ENCODE measurements at regions not wholly inside any gene's neighbourhood (a gene's known extent, or its start where the extent isn't known, plus 50 kb on each side); places are given as distances from the start of the nearest gene placed in this dataset.

DNA sequence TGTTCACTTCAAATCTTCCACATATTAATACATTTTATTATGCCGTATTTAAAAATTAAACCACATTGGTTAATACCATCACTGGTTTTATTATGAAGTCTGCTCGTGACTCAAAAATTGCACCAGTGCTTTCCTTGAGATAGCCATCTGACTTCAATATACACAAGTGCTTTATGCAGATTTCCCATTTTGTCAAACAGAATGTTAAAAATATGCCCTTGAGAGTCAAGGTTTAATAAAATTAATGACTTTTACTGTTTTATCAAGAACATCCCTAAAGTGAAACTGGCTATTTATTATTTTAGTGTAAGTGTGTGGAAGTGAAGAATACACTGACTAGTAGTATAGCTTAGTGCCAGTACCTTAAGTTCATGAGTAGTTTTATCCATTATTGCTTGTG lies 139.3 kb upstream of the SOX2 start:
- Histone ChIP-seq H3K9ac (no peak overlapping the region), H3K36me3 (ENCODE audit: control insufficient read depth, insufficient read depth, low read length) (no peaks in the 10 kb centered on the region), H3K4me2 (ENCODE audit: low read length) (no peak overlapping the region), H3K79me2 (no peaks in the 10 kb centered on the region), H2AFZ (no peak overlapping the region), H3K4me3 (ENCODE audit: low read depth, low read length) (no peak overlapping the region), H3K27ac (no peak overlapping the region), H3K4me1 (no peaks in the 10 kb centered on the region), H3K9me3 (ENCODE audit: control insufficient read depth, low read length) (no peaks in the 10 kb centered on the region), H3K27me3 (ENCODE audit: control insufficient read depth, insufficient read depth, low read length) (no peaks in the 10 kb centered on the region)
- TF ChIP-seq, protein P1, sequence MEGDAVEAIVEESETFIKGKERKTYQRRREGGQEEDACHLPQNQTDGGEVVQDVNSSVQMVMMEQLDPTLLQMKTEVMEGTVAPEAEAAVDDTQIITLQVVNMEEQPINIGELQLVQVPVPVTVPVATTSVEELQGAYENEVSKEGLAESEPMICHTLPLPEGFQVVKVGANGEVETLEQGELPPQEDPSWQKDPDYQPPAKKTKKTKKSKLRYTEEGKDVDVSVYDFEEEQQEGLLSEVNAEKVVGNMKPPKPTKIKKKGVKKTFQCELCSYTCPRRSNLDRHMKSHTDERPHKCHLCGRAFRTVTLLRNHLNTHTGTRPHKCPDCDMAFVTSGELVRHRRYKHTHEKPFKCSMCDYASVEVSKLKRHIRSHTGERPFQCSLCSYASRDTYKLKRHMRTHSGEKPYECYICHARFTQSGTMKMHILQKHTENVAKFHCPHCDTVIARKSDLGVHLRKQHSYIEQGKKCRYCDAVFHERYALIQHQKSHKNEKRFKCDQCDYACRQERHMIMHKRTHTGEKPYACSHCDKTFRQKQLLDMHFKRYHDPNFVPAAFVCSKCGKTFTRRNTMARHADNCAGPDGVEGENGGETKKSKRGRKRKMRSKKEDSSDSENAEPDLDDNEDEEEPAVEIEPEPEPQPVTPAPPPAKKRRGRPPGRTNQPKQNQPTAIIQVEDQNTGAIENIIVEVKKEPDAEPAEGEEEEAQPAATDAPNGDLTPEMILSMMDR (IDR thresholded peaks at IDR 0.05): no peak

DNA sequence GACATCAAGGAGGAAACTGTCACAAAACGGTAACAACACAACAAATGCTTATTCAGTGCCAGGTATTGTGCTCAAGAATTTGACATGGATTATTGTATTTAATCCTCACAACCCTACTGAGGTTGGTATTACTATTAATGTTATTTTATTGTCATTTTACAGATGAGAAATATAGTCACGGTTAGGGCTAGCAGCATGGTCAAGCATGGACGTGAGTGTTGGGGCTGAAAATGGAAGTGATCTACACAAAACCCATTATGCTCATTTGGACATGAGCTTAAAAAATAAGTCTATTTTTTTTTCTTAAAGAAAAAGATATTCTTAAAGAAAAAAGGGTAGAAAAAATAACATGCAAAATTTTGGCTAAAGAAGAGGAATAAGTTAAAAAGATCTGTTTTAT lies 141.3 kb upstream of the SOX2 start:
- Histone ChIP-seq H3K4me3 (ENCODE audit: low read depth, low read length) (no peak overlapping the region), H3K27me3 (ENCODE audit: control insufficient read depth, insufficient read depth, low read length) (no peaks in the 10 kb centered on the region), H3K36me3 (ENCODE audit: control insufficient read depth, insufficient read depth, low read length) (no peaks in the 10 kb centered on the region), H2AFZ (no peak overlapping the region), H3K4me2 (ENCODE audit: low read length) (no peak overlapping the region), H3K27ac (no peak overlapping the region), H3K9me3 (ENCODE audit: control insufficient read depth, low read length) (no peaks in the 10 kb centered on the region), H3K79me2 (no peaks in the 10 kb centered on the region), H3K4me1 (no peaks in the 10 kb centered on the region), H3K9ac (no peak overlapping the region)
- TF ChIP-seq, protein P1 (IDR thresholded peaks at IDR 0.05): no peak

DNA sequence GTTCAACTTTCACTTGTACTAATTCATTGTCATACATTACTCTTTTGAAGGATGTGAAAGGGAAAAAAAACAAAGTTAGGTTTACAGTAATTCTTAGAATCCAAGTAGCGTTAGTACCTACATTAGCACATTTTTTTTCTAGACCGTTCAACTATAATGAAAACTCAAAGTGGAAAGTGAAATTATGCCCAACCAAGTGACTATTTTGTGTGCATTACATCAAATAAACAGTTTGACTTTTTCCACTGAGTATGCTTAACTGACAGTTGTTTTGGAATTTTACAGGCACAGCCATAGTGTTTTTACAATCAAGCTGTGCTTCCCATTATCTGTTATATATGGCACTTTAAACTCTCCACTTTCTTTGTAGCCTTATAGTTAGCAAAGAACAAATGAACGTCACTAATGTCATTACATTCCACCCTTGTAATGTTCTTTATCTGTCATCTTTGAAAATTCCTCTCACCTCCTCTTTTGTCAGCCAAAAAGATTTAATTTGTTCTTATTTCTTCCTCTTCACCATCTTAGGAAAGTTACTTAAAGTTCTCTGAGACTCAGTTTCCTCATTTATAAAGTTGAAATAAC lies 142.3 kb upstream of the SOX2 start:
- H3K9me3 ChIP-seq (ENCODE audit: control insufficient read depth, low read length): no peaks in the 10 kb centered on the region
- H3K27ac ChIP-seq: no peak overlapping the region

DNA sequence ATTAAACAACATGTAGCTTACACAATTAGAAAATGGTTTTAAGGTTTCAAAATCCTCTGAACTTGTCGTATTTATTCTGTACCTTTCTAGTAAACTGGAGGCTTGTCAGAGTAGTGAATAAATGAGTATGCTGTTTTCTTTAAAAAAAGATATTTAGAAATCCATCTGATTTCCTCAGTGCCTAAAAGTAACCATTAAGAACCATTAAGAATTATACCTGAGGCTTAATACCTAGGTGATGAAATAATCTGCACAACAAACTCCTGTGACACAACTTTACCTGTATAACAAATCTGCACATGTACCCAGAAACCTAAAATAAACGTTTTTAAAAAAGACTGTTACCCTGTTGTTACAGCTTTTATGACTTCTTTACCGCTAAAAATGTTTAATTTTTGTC lies 143.0 kb upstream of the SOX2 start:
- no peaks in the 10 kb centered on the region for H3K27me3 ChIP-seq (ENCODE audit: control insufficient read depth, insufficient read depth, low read length)
- TF ChIP-seq, protein P1 (IDR thresholded peaks at IDR 0.05): no peak
- H3K27ac ChIP-seq: no peak overlapping the region
- no peaks in the 10 kb centered on the region for H3K4me1 ChIP-seq
- H3K9me3 ChIP-seq (ENCODE audit: control insufficient read depth, low read length): no peaks in the 10 kb centered on the region
- H3K4me2 ChIP-seq (ENCODE audit: low read length): no peak overlapping the region
- H3K79me2 ChIP-seq: no peaks in the 10 kb centered on the region
- H2AFZ ChIP-seq: no peak overlapping the region
- no peak overlapping the region for H3K4me3 ChIP-seq (ENCODE audit: low read depth, low read length)
- H3K9ac ChIP-seq: no peak overlapping the region
- no peaks in the 10 kb centered on the region for H3K36me3 ChIP-seq (ENCODE audit: control insufficient read depth, insufficient read depth, low read length)

More for the DNA sequence above, 142.3 kb upstream of the SOX2 start:
- no peak overlapping the region for H2AFZ ChIP-seq
- no peaks in the 10 kb centered on the region for H3K36me3 ChIP-seq (ENCODE audit: control insufficient read depth, insufficient read depth, low read length)
- no peaks in the 10 kb centered on the region for H3K27me3 ChIP-seq (ENCODE audit: control insufficient read depth, insufficient read depth, low read length)
- no peak overlapping the region for H3K4me2 ChIP-seq (ENCODE audit: low read length)
- no peak overlapping the region for H3K9ac ChIP-seq
- TF ChIP-seq, protein P1 (IDR thresholded peaks at IDR 0.05): no peak
- no peak overlapping the region for H3K4me3 ChIP-seq (ENCODE audit: low read depth, low read length)
- H3K4me1 ChIP-seq: no peaks in the 10 kb centered on the region
- no peaks in the 10 kb centered on the region for H3K79me2 ChIP-seq

DNA sequence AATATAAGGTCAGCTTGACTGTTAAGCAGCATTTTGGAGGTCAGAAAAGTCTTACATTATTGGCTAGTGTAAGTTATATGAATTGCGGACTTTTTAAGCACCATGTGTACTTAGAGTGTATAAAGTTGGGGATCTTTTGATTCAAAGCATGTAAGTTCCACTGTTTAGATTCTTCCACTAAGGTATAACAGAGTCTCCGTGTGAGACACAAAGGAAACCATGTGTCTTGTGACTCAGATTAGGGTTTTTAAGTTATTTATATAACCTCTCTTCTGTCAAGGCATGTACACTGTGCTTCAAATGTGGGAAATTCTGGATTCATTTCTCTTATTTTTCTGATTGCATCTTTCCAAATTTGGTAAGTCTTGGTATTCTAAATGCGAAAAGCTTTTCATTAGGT lies 143.5 kb upstream of the SOX2 start:
- no peaks in the 10 kb centered on the region for H3K36me3 ChIP-seq (ENCODE audit: control insufficient read depth, insufficient read depth, low read length)
- H3K4me3 ChIP-seq (ENCODE audit: low read depth, low read length): no peak overlapping the region
- H3K27me3 ChIP-seq (ENCODE audit: control insufficient read depth, insufficient read depth, low read length): no peaks in the 10 kb centered on the region
- no peak overlapping the region for H2AFZ ChIP-seq
- no peaks in the 10 kb centered on the region for H3K4me1 ChIP-seq
- no peak overlapping the region for H3K4me2 ChIP-seq (ENCODE audit: low read length)
- no peak overlapping the region for H3K9ac ChIP-seq
- no peak overlapping the region for H3K27ac ChIP-seq
- TF ChIP-seq, protein P1 (IDR thresholded peaks at IDR 0.05): no peak
- H3K79me2 ChIP-seq: no peaks in the 10 kb centered on the region
- H3K9me3 ChIP-seq (ENCODE audit: control insufficient read depth, low read length): no peaks in the 10 kb centered on the region
